HL-60/S4 treated with retinoic acid at 250 ng/mL for 4 days and 3 days (cell line): ENCODE measurements at regions not wholly inside any gene's neighbourhood (a gene's known extent, or its start where the extent isn't known, plus 50 kb on each side); places are given as distances from the start of the nearest gene placed in this dataset.

Experiments
- in situ Hi-C: fragments of 300-500 bp; cut with MboI; formaldehyde crosslinking; loops from 2 replicates; pipeline ENCODE4 v1.7.0; 2022; ENCODE audit warnings: low sequenced_read_pairs

GRCh38 chr2:236403125-236403524 is 138.9 kb upstream of the ASB18 start:
- in situ Hi-C loops = no loop called here

- in situ Hi-C loops = no loop called here
Observed at GRCh38 chr2:236403811-236404210, 139.6 kb upstream of the ASB18 start.

- in situ Hi-C loops = no loop called here
Observed at GRCh38 chr2:236404346-236404745, 140.1 kb upstream of the ASB18 start.

- in situ Hi-C loops = no loop called here
Observed at GRCh38 chr2:236405357-236405756, 141.2 kb upstream of the ASB18 start.

GRCh38 chr2:236408090-236408489 is 143.9 kb upstream of the ASB18 start:
- in situ Hi-C loops = no loop called here

GRCh38 chr2:236408786-236409185 is 144.6 kb upstream of the ASB18 start:
- in situ Hi-C loops = no loop called here

GRCh38 chr2:236415684-236416444 is 151.7 kb upstream of the ASB18 start:
- in situ Hi-C loops = no loop called here

GRCh38 chr2:236417150-236417549 is 152.5 kb upstream of the ACKR3 start:
- in situ Hi-C loops = no loop called here

- in situ Hi-C loops = no loop called here
Observed at GRCh38 chr2:236430584-236430983, 139.0 kb upstream of the ACKR3 start.

GRCh38 chr2:236434593-236434992 is 135.0 kb upstream of the ACKR3 start:
- in situ Hi-C loops = no loop called here

GRCh38 chr2:236440110-236440881 is 129.3 kb upstream of the ACKR3 start:
- in situ Hi-C loops = no loop called here

GRCh38 chr2:236444187-236444586 is 125.4 kb upstream of the ACKR3 start:
- in situ Hi-C loops = no loop called here

- in situ Hi-C loops = no loop called here
Observed at GRCh38 chr2:236445678-236446077, 123.9 kb upstream of the ACKR3 start.

- in situ Hi-C loops = no loop called here
Observed at GRCh38 chr2:236446521-236446920, 123.1 kb upstream of the ACKR3 start.

GRCh38 chr2:236449167-236449761 is 120.4 kb upstream of the ACKR3 start:
- in situ Hi-C loops = no loop called here

GRCh38 chr2:236452238-236452637 is 117.4 kb upstream of the ACKR3 start:
- in situ Hi-C loops = no loop called here

- in situ Hi-C loops = no loop called here
Observed at GRCh38 chr2:236454076-236454475, 115.5 kb upstream of the ACKR3 start.

- in situ Hi-C loops = no loop called here
Observed at GRCh38 chr2:236459393-236459792, 110.2 kb upstream of the ACKR3 start.

GRCh38 chr2:236464140-236464539 is 105.5 kb upstream of the ACKR3 start:
- in situ Hi-C loops = no loop called here

- in situ Hi-C loops = no loop called here
Observed at GRCh38 chr2:236472720-236473495, 96.7 kb upstream of the ACKR3 start.

- in situ Hi-C loops = no loop called here
Observed at GRCh38 chr2:236473691-236474090, 95.9 kb upstream of the ACKR3 start.
